GM13976 (cell line): ENCODE measurements at regions not wholly inside any gene's neighbourhood (a gene's known extent, or its start where the extent isn't known, plus 50 kb on each side); places are given as distances from the start of the nearest gene placed in this dataset.
"Not testable (repeated sequence)": the region's sequence is repeated elsewhere in the genome, so short reads cannot be mapped to it uniquely, and the experiment has no call there.

Source experiments
- DNase-seq: peaks from one replicate; pipeline ENCODE4 v3.0.0; 2012; ENCODE audit warnings: low spot score
- in situ Hi-C: fragments of 300-500 bp; cut with MboI; formaldehyde crosslinking; loops from one replicate; pipeline ENCODE4 v1.12.0; 2022; ENCODE audit warnings: low sequenced_read_pairs, mixed read lengths, inconsistent platforms; ENCODE audit not compliant: unreplicated experiment
- TF ChIP-seq, protein P1 (sequence below): IDR thresholded peaks from 2 replicates; pipeline ENCODE4 v1.5.1; 2012; ENCODE audit warnings: borderline replicate concordance, mild to moderate bottlenecking; ENCODE audit not compliant: insufficient read depth; ENCODE audit errors: extremely low read depth, missing control alignments, control extremely low read depth

DNA sequence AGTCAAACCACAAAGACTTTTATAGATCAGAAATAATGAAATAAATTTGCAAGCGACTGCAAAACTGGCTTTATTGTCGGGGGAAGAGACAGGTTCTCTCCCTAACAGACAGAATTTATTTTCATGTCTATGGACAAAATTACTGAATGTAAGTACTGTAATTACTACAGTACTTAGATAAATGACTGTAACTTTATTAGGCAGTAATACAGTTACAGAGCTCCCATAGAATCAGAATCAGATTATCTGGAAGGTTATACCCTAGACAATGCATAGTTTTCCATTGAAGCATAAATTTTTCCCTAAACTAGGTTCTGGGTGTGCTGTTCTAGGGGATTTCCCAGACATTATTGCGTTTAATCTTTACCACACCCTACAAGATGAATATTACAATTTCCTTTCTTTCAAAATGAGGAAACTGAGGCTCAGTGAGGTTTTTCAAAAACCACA is 114.2 kb downstream of the C12orf75 start:
- in situ Hi-C loops, result no loop called here

DNA sequence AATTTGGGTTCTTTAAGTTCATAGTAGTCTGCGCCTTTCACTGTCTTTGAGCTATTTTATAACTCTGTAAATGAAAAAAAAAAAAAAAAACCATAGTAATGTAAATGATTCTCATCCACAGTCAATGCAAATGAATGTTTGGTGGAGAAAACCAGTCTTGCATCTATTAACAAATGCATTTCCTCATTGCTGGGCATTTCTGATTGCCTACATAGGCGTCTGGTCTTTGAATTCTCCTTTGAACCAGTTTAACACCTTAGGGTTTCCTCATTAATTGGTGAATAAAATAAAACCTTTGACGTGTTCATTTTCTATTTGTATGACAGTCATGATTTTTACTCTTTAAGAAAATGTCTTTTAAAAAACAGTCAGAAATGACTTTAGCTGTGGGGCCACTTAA is 114.8 kb downstream of the C12orf75 start:
- no peak for DNase-seq
- in situ Hi-C loops, result no loop called here
- TF ChIP-seq, protein P1, sequence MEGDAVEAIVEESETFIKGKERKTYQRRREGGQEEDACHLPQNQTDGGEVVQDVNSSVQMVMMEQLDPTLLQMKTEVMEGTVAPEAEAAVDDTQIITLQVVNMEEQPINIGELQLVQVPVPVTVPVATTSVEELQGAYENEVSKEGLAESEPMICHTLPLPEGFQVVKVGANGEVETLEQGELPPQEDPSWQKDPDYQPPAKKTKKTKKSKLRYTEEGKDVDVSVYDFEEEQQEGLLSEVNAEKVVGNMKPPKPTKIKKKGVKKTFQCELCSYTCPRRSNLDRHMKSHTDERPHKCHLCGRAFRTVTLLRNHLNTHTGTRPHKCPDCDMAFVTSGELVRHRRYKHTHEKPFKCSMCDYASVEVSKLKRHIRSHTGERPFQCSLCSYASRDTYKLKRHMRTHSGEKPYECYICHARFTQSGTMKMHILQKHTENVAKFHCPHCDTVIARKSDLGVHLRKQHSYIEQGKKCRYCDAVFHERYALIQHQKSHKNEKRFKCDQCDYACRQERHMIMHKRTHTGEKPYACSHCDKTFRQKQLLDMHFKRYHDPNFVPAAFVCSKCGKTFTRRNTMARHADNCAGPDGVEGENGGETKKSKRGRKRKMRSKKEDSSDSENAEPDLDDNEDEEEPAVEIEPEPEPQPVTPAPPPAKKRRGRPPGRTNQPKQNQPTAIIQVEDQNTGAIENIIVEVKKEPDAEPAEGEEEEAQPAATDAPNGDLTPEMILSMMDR, result no peak

More for the DNA sequence above, 114.2 kb downstream of the C12orf75 start:
- DNase-seq, result no peak
- TF ChIP-seq, protein P1, result no peak

DNA sequence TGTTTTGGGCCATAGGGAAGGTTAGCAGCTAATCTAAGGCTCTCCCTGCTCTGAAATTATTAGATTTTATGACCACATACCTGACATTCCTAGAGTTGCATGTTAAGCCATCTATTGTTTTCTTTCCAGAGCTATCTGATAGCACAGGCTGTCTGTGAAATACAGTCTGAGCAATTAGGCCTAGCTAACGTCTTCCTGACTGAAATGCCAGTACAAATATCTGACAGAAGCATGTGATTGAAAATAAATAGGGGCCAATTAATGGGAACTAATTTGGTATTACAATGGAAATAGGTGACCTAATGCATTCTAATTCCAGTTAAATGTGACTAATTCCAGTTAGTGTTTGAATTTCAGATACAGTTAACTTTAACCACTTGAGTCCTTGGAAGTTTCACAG is 115.2 kb downstream of the C12orf75 start:
- in situ Hi-C loops, result no loop called here
- TF ChIP-seq, protein P1, result no peak
- no peak for DNase-seq

DNA sequence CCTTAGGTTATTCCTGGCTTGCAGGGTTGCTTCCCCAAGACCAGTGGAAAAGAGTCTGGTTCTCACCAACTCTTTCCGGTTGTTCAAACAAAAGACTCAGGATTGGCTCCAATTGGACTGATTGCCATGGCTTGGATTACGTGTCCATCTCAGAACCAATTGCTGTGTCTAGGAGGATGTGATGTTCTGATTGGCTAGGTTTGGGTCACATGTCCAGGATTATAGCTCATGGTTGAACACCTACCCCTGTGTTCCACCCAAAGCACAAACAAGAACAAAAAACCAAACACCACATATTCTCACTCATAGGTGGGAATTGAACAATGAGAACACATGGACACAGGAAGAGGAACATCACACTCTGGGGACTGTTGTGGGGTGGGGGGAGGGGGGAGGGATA is 116.0 kb downstream of the C12orf75 start:
- in situ Hi-C loops, DNase-seq: not testable (repeated sequence)

DNA sequence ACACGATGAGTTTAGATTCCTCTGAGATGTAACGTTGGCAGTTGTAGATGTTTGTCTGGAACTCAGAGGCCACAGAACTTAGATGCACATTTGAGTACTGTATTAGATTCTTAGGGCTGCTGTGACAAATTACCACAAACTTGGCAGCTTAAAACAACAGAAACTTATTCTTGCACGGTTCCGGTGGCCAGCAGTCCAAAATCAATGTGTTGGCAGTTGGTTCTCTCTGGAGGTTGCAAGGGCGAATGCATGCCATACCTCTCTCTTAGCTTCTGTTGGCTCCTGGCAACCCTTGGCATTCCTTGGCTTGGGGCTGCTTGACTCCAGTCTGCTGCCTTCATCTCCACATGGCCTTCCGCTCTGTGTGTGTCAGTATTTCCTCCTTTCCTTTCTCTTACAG is 118.9 kb downstream of the C12orf75 start:
- no peak for DNase-seq
- in situ Hi-C loops, result no loop called here
- TF ChIP-seq, protein P1, result no peak

DNA sequence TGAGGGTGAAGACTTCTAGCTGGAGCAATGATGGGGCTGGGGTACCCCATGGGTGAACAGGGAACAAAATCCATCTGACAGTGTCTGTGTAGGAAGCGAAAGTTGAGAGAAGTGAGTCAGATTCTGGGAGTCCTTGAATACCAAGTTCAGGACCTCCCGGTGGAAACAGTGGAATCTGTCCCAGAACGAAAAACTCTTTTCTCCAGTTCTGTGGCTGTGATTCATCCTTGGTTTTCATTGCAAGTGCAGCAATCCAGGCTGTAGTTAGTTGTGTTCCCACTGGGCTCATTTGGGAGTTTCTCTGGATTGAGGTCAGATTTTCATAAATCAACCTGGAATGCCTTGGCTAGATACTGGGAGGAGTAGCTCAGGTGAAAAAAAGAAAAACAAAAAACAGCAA is 120.7 kb downstream of the C12orf75 start:
- no peak for DNase-seq
- TF ChIP-seq, protein P1, result no peak
- in situ Hi-C loops, result no loop called here

DNA sequence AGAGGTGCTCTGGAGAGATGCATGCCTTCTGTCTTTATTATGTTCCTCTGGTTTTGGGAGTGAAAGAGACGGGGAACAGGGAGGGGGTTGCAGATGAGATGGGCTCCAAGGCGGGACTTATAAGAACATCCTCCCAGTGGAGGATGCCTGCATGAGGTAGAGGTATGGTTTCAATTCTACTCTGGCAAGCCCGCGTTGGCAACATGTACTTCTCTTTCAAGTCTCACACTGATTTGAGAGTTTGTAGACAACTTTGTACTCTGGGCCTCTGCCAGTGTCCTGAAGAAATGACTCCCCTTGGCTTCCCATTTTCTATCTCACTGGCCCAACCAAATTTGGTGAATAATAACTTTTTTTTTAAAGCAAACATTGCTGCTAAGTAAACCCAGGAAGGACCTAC is 121.3 kb downstream of the C12orf75 start:
- in situ Hi-C loops, result no loop called here
- DNase-seq, result no peak
- TF ChIP-seq, protein P1, result no peak

DNA sequence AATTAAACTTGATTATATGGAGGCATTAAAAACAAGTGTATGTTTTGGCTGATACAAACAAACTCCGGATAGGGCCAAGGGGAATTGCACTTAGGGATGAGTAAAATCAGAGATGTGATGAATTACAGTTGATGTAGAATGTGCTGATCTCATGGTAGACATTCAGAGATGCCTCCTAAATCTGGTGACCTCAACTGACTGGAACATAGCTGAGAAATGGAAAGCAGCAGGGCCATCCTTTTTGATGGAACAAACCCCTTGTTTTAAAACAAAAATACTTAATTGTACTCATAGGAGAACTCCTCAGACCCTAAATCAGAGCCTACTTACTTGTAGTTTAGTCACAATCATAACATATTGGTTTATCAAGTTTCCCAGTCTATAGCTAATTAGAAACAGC is 122.8 kb downstream of the C12orf75 start:
- in situ Hi-C loops, result no loop called here
- TF ChIP-seq, protein P1, result no peak
- DNase-seq, result no peak
